ENCODE measurements at regions not wholly inside any gene's neighbourhood (a gene's known extent, or its start where the extent isn't known, plus 50 kb on each side); places are given as distances from the start of the nearest gene placed in this dataset.

DNA sequence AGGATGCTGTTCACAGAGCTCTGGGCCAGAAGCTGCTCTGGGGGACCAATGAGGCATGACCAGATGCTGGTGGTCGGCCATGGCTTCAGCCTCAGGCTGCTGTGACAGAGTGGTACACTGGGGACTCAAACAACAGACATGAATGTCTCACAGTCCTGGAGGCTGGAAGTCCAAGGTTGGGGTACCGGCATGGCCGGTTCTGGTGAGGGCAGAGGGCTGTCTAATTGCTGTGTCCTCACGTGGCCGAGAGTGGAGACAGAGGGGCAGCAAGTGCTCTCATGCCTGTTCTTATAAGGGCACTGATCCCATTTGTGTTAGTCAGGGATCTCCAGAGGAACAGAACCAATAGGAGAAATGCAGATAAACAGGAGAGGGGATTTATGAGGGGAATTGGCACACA lies 253.5 kb upstream of the C1orf174 start:
- TF ChIP-seq, protein P1, sequence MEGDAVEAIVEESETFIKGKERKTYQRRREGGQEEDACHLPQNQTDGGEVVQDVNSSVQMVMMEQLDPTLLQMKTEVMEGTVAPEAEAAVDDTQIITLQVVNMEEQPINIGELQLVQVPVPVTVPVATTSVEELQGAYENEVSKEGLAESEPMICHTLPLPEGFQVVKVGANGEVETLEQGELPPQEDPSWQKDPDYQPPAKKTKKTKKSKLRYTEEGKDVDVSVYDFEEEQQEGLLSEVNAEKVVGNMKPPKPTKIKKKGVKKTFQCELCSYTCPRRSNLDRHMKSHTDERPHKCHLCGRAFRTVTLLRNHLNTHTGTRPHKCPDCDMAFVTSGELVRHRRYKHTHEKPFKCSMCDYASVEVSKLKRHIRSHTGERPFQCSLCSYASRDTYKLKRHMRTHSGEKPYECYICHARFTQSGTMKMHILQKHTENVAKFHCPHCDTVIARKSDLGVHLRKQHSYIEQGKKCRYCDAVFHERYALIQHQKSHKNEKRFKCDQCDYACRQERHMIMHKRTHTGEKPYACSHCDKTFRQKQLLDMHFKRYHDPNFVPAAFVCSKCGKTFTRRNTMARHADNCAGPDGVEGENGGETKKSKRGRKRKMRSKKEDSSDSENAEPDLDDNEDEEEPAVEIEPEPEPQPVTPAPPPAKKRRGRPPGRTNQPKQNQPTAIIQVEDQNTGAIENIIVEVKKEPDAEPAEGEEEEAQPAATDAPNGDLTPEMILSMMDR (IDR thresholded peaks at IDR 0.05; ENCODE audit: low read depth, low read length, missing input control): no peak
- TF ChIP-seq, protein P2, sequence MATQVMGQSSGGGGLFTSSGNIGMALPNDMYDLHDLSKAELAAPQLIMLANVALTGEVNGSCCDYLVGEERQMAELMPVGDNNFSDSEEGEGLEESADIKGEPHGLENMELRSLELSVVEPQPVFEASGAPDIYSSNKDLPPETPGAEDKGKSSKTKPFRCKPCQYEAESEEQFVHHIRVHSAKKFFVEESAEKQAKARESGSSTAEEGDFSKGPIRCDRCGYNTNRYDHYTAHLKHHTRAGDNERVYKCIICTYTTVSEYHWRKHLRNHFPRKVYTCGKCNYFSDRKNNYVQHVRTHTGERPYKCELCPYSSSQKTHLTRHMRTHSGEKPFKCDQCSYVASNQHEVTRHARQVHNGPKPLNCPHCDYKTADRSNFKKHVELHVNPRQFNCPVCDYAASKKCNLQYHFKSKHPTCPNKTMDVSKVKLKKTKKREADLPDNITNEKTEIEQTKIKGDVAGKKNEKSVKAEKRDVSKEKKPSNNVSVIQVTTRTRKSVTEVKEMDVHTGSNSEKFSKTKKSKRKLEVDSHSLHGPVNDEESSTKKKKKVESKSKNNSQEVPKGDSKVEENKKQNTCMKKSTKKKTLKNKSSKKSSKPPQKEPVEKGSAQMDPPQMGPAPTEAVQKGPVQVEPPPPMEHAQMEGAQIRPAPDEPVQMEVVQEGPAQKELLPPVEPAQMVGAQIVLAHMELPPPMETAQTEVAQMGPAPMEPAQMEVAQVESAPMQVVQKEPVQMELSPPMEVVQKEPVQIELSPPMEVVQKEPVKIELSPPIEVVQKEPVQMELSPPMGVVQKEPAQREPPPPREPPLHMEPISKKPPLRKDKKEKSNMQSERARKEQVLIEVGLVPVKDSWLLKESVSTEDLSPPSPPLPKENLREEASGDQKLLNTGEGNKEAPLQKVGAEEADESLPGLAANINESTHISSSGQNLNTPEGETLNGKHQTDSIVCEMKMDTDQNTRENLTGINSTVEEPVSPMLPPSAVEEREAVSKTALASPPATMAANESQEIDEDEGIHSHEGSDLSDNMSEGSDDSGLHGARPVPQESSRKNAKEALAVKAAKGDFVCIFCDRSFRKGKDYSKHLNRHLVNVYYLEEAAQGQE (IDR thresholded peaks at IDR 0.05): no peak
